ENCODE measurements at regions not wholly inside any gene's neighbourhood (a gene's known extent, or its start where the extent isn't known, plus 50 kb on each side); places are given as distances from the start of the nearest gene placed in this dataset.
"Not testable (repeated sequence)": the region's sequence is repeated elsewhere in the genome, so short reads cannot be mapped to it uniquely, and the experiment has no call there.

DNA sequence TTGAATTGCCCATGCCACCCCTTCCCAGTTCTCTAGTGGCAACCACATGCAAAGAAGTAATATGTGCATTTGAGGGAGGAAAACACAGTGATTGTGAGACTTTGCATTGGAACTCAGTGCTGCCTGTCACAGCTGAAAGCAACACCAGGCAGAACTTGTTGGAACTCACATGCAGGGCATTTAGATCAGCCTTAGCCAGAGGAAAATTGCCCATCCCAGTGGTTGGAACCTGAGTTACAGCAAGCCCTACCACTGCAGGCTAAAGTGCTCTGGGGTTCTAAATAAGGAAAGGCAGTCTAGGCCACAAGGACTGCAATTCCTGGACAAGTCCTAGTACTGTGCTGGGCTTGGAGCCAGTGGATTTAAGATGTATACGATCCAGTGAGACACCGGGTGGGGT lies 245.3 kb upstream of the UFL1 start:
- DNase-seq (ENCODE audit: low spot score): no peak

DNA sequence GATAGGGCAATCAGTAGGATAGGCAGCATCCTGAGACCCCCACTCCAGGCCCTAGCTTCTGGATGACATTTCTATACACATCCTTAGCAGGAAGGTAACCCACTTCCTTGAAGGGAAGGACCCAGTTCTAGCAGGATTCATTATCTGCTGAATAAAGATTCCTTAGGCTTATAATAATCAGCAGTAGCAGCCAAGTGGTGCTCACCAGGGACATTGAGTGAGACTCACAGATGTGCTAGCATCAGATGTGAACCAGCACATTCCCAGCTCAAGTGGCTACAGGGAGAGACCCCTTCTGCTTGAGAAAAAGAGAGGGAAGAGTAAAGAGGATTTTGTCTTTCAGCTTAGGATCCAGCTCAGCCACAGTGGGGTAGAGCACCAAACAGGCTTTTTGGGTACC lies 244.8 kb upstream of the UFL1 start:
- DNase-seq (ENCODE audit: low spot score): no peak

DNA sequence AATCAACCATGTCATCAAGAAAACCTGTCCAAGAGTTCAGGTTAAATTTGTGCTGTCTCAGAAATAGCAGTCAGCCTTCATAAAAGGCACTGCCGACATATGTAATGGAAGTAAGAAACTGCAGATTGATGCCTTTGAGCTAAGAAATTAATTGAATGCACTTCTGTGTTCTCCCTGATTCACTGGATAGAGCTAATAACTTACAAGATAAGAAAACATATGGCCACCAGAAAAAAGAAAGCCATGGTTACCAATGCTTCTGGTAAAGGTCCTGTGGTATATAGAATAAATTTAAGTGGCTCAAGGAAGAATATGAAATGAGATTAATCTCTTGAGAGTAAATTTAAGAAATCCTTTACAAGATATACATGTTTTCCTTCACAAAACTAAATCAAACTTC lies 242.5 kb upstream of the UFL1 start:
- no peak for DNase-seq (ENCODE audit: low spot score)

DNA sequence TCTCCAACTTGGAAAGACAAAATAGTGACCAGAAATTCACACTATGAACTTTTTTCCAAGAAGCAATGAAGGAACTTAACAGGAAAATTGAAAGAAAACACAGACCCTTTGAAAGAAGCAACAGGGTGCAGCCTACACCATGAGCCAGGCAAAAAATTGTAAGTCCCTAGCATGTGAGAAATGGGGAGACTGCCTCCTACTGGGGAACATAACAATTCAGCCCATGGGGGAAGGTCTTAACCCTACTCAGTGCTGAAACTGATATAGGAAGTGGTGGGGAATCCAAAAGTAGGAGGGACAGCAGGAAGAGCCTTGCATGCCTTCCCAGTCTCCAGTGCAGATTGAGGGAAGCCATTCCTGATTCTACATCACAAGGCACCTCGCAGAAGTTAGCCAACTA lies 235.1 kb upstream of the UFL1 start:
- no peak for DNase-seq (ENCODE audit: low spot score)

DNA sequence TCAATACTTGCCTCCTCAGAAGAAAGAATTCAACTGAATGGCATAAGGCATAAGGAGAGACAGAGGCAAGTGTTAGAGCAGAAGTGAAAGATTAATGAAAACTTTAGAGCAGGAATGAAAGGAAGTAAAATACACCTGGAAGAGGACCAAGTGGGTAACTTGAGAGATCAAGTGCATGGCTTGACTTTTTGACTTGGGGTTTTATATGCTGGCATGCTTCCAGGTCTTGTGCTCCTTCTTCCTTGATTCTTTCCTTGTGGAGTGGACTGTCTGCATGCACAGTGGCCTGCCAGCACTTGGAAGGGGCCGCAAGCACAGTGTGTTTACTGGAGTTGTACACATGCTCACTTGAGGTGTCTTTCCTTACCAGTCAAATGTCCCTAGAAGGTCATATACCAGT lies 222.1 kb upstream of the UFL1 start:
- DNase-seq (ENCODE audit: low spot score): no peak

DNA sequence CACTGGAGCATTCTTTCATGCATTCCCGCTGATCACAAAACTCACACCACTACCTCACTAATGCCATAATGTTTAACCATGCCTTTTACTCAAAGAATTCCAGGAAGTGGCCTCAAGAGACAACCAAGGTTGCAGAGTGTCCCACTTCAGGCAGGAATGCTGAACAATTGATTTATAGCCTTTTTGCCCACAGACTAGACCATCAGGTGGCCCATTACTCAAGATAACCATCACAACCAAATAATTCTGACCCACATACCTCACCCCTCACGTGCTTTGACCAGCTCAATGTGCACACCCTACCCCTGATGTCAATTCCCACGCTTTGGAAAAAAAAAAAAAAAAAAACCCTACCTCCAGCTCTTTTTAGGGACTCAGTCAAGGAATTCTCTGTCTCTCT lies 220.6 kb upstream of the UFL1 start:
- DNase-seq (ENCODE audit: low spot score): no peak

DNA sequence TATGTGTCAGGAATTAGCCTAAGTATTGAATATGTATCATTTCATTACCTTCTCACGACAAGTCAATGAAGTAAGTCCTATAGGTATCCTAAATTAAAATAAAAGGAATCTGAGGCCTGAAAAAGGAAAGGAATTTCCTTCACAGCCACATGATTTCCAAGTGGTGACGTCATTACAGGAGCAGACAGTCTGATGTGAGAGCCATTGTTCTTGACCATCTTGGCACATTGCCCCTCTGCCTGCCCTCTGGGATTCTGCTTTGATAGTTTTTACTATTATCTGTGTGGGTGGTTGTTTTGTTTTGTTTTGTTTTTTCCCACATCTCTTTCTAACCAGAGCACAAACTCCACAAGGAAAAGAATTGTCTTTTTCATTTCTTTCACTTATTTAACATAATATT lies 219.8 kb upstream of the UFL1 start:
- no peak for DNase-seq (ENCODE audit: low spot score)

DNA sequence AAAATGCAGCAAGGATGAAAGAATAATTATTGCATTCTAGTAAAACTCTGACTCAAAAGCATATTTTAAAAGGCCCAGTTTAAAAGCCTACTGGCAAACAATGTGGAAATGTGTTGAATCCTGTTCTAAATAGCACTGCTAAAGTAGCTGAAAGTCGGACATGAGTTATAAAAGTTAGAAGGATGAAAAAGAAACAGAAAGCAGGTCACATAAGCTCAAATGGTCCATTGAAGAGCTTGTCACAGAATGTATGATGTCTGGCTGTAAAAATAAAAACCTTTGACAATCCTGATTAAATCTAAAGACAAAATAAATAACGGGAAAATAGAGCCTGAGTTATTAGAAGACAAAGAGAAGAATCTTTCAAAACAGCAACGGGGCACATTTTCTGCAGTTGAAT lies 218.6 kb upstream of the UFL1 start:
- DNase-seq (ENCODE audit: low spot score): no peak

DNA sequence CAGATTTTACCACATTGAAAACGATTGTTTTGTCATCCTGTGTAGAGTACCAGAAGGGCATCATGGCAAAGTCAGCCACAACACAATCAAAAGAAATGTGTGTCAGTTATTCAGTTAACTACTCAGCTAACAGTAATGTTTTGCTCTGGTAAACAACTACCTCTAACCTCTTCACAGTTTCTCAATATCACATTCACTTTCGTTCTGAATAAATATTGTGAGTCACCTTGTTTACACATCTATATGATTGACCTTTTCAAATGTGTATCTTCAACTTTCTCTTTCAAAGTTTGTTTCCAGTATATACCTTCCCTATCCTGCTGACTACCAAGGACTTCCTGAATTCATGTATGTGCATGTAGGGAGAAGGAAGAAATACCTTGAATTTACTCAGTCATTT lies 216.6 kb upstream of the UFL1 start:
- DNase-seq (ENCODE audit: low spot score): peak; percentile 22

DNA sequence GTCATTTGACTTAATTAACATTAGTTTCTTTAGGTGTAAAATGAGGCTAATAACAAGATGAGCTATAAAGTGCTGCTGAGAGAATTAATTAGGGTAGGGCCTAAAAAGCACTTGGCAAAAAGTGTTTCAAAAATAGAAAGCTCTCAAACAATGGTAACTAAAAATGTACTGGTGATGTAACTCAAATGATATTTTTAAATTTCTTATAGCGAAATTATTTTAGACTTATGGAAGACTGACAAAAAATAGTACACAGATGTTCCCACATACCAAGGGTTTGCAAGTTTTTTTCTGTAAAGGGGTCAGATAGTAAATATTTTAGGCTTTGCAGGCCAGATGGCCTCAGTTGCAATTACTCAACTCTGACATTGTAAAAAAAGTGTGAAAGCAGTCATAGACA lies 190.7 kb upstream of the UFL1 start:
- no peak for DNase-seq (ENCODE audit: low spot score)

DNA sequence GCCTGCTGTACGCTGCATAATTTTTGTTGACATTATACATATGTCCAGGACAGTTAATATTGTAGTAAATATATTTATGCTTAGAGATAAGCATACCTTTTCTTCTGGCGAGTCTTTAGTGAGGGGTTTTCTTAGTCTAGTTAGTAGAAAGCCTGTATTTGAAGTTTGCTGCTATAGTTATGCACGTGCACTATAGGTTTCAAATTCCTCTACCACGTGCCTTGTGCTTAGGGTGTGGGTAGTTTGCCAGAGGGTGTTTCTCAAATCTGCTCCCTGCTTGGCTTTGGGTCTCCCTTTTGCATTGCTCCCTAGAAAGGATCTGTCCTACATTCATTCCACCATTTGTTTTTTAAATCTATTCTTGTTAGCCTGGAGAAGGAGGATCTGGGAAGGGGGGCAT lies 181.4 kb upstream of the UFL1 start:
- no peak for DNase-seq (ENCODE audit: low spot score)

DNA sequence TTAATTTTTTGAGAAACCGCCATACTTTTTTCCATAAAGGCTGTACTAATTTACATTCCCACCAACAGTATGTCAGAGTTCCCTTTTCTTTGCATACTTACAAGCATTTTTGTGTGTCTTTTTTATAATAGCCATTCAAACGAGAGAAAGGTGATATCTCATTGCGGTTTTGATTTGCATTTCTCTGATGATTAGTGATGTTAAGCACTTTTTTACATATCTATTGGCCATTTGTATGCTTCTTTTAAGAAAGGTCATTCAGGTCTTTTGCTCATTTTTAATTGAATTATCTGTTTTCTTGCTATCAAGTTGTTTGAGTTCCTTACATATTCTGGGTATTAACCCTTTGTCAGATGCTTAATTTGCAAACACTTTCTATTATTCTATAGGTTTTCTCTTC lies 176.1 kb upstream of the UFL1 start:
- no peak for DNase-seq (ENCODE audit: low spot score)

DNA sequence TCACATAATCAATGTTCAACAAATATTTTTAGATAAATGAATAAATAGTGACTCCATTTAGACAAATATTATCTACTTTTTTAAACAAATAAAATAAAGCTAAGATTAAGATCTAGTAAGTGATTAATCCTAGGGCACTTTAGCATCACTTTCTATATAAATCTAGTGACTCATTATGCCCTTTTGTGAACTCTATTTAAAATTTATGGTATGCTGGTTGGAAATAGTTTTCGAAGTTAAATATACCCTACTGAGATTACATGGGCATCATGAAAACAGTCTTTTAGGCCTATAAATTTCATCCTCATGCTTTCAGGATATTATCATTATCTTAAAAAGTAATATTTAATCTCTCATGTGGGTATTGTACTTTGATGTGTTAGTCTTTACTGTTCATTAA lies 140.4 kb upstream of the UFL1 start:
- no peak for DNase-seq (ENCODE audit: low spot score)

DNA sequence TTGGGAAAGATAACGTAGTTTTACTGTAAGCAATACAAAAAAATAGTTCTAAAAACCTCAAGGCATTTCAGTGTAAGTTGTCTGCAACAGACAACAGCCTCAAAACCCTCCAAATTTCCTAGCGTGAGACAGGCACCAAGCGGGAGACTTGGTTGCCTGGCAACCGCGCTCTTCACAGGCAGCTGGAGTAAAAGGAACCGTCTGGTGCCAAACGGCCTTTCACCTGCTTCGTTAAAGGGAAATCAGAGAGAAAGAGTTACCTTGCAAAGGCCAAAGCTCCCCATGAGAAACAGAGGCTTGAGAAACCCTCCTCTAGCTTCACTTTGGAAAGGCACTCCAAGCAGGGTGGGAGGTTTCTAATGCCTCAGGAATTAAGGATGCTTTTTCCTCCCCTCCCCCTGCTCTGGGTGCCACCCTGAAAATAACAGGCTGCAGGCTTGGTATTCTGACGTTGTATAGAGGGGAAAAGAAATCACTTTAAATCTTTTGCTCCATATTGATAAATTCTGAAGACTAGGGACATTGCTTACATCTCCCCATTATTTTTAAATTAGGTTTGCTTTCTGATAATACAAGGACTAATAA lies 129.7 kb upstream of the UFL1 start:
- peak; percentile 52 for DNase-seq (ENCODE audit: low spot score)

DNA sequence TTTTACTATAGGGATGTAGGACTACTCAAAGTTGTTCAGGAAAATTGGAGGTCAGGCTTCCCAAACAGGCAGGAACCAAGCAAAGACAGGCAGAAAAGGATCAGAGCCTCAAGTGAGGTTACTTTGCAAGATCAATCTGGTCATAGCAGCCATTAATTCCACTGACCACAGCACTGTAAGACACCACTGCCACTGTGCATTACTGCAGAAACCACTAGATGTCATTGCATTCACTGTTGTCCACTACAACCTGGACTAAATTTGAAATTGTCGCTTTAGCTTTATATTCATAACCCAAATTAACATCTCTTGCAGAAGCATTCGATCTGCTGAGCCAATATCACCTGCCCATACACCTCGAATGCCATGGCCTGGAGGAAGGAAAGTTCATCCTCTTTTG lies 126.9 kb upstream of the UFL1 start:
- peak; percentile 46 for DNase-seq (ENCODE audit: low spot score)

DNA sequence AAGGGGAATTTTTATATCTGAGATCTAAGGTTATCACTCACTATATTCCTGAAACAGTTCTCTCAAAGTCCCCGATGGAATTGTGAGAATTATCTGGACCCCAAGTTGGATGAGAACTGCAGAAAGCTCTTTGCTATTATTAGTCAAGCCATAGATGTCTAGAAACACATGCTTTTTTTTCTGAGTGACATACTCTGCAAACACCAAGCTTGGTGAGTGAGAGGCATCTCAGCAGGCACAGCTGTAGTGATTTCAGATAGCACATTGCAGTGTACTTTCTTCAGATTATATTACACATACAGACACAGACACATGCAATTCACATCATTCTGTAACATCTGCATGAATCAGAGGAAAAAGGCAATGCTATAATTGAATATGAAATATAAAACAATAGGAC lies 111.1 kb upstream of the UFL1 start:
- DNase-seq (ENCODE audit: low spot score): no peak

DNA sequence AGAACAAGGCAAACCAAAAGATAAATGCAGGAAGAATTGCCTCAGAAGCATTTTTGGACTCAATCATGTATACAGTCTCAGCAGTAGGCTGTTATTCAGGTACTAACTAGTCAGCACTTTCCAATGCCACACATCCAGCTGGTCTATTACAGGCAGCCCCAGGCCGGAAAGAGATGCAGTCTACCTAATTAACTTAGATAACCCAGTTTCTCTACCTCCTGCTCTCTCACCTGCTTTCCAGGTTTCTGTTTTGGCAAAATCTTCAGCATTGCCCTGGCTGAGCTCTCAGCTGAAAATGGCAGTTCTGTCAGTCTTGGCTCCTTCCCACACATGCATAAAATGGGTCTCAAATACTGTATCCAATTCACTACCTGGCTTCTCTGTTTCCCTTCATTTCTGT lies 101.3 kb upstream of the UFL1 start:
- no peak for DNase-seq (ENCODE audit: low spot score)

DNA sequence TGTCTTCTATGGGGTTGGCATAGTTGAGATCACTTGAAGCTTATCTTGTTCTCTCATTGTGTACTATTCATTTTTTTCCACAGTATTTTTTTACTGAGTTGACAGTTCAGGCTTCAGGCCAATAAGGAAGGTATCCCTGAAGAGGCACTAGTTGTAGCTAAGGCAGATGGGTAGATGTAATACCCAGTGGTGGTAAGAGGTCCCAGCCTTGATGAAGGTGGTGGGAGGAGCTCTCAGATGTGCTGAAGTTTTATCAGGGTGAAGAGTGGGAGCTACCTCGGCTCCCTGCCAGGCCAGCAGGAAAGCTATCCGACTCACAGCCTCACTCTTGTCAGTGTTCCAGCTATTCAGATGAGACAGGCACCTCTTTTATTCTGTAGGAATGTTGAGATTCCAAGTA lies 87.7 kb upstream of the UFL1 start:
- no peak for DNase-seq (ENCODE audit: low spot score)

DNA sequence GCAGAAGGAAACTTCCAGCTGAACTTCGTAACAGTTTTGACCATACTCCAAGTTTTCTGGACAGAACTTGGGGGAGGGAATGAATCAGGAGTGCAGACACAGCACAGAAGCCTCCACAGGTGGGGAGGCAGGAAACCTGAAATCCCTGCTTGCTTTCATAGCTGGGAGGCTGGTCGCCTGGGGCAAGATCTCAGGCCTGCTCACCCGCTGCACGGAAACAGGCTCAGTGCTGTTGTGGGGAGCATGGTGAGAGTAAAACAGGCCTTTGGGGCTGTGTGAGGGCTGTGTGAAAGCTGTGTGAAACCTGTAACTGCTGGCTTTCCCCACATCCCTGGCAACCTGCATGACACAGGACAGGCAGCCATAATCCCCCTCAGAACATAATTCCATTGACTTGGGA lies 85.2 kb upstream of the UFL1 start:
- no peak for DNase-seq (ENCODE audit: low spot score)

DNA sequence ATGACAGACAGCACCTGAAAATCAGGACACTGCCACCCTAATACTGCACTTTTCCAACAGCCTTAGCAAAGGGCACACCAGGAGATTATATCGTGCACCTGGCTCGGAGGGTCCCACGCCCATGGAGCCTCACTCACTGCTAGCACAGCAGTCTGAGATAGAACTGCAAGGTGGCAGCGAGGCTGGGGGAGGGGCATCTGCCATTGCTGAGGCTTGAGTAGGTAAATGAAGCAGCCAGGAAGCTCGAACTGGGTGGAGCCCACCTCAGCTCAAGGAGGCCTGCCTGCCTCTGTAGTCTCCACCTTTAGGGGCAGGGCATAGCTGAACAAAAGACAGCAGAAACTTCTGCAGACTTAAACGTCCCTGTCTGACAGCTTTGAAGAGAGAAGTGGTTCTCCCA lies 84.4 kb upstream of the UFL1 start:
- not testable (repeated sequence) for DNase-seq (ENCODE audit: low spot score)

DNA sequence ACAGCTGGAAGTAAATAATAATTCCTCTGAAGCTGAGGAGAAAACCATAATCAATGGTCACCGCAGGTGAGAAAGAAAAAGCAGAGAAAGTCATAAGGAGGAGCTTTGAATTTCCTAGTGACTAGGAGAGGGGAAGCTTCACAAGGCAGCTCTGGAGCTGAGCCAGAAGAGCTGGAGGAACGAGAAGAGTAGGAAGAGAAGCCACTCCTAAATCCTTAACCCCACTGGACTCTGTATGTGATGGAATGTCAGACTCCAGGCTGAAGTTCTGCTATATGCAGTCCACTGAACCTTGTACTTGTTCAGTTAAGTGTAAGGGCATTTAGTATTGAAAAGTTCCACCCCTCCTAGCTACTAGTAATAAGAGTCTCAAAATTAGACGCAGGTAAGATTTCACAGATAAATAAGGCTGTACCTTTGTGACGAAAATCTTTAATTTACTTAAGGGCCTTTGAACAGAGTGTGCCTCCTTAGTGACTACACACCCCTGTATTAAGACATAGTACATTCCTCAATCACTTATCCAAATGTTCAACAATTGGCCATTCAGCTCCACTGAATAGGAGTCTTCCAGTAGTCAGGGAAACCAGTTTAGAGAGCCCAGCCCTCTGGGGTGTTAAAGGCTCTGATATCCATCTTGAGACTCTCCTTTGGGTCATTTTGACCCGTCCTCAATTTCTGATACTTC lies 71.4 kb upstream of the UFL1 start:
- DNase-seq (ENCODE audit: low spot score): no peak

DNA sequence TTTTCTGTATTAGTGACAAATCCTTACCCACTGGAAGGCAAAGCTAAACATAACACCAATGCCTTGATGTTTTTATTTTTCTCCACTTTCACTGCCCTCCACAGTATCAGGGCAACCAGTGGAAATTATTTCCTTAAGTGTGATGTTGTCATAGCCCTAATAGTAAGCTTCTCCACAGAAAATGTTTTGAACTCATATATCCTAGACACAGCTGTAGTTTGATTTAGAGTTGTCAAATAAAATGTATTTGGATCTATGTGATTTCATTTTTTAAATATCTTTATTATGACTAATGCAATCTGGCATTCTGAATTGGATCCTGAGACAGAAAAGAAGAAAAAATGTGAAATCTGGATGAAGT lies 70.9 kb upstream of the UFL1 start:
- no peak for DNase-seq (ENCODE audit: low spot score)

DNA sequence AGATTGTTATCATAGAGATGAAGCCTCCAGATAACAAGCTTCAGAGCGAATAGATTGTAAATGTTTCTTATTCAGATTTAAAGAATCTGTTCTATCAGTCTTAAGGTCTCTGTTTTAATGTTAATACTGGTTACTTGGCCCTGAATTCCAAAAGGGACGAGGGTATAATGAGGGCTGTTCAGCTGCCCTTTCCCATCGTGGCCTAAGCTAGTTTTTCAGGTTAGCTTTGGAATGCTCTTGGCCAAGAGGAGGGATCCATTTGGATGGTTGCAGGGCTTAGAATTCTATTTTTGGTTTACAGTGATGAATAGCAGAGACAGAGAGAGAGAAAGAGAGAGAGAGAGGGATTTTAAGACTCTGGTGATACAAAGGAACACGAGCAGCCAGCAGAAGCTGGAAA lies 62.8 kb upstream of the UFL1 start:
- no peak for DNase-seq (ENCODE audit: low spot score)

DNA sequence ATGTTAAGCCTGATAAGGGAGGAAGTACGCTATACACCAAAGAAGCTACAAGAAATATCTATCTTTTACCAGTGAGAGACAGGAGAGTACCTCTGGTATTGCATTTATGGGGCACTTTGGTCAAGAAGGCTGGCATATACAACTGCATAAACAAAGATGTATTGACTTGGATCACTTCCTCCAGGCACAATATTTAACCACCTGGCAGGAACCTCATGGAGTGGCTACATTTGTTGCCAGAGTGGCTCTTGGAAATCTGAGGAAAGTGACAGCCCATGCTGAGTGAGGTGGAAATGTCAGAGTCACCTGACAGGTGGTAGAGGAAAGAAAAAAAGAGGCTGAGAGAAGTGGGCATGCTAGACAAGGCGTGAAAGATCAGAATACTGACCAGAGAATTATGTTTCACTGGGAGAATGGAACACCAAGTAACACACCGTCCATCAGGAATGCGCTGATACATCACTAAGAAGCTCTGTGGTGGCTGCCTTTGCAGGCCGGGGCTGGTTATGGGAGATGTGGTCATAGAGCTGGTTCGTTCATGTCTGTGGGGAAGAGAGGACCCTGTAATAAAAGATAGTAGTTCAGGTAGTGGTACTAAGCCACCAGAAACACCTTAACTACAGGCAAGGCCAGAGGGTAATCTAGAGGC lies 61.4 kb upstream of the UFL1 start:
- no peak for DNase-seq (ENCODE audit: low spot score)
